K562 (cell line): ENCODE measurements at regions not wholly inside any gene's neighbourhood (a gene's known extent, or its start where the extent isn't known, plus 50 kb on each side); places are given as distances from the start of the nearest gene placed in this dataset.

Source experiments
- ATAC-seq: fragments of 200-7000 bp; cut with Tn5 transposase; 3 replicates; pipeline ENCODE4 v1.9.1; 2020; ENCODE audit warnings: moderate library complexity
- BruUV-seq: library from RNA; stranded (reverse); fragments of 400-500 nt; replicated peaks from 2 replicates; lab custom pipeline; 2021; lab: Mats Ljungman, UMichigan
- CTCF ChIA-PET: fragments of 300-600 bp; formaldehyde crosslinking; extraction: SDS; loops from one replicate; lab custom pipeline; 2021; ENCODE audit warnings: low intra/inter-chr PET ratio; lab: Yijun Ruan, JAX
- POLR2A ChIA-PET: fragments of 300-600, 350-650 bp; sonication (Branson Sonifier 250); formaldehyde crosslinking; extraction: SDS; loops from one replicate; lab custom pipeline; 2021; ENCODE audit warnings: antibody characterized with exemption, inconsistent platforms; lab: Yijun Ruan, JAX
- DNase-seq, 4 experiments: peaks; one replicate each; pipeline versions ENCODE4 v3.0.0 to v3.0.0-alpha.2; 2011 to 2018; ENCODE audit warnings: low spot score in 3 of 4, mixed read lengths in 3 of 4; ENCODE audit errors: extremely low read depth in 1 of 4
- FAIRE-seq: peaks from 2 replicates; lab custom pipeline; 2011; peaks lifted over from hg19 to GRCh38; lab: Jason Lieb, UNC
- H2AFZ ChIP-seq: 2 replicates; pipeline ENCODE4 v1.6.0; 2011; ENCODE audit warnings: low read depth, low read length, control low read depth, inconsistent platforms
- H3K27ac ChIP-seq: fragments of 200-600 bp; 3 replicates; pipeline ENCODE4 v1.8.0; 2011; ENCODE audit warnings: low read depth, mild to moderate bottlenecking, control low read depth, inconsistent platforms, low read length, moderate library complexity, mixed read lengths; ENCODE audit errors: extremely low read depth
- H3K27me3 ChIP-seq, 2 experiments: fragments of 300-600 bp in 1 of 2; 2 replicates in 1 of 2; 3 replicates in 1 of 2; pipeline versions ENCODE4 v1.6.0 to v1.8.0; 2011; ENCODE audit warnings: inconsistent platforms in 2 of 2, low read length in 2 of 2, mild to moderate bottlenecking in 1 of 2, mixed read lengths in 1 of 2, moderate library complexity in 1 of 2; ENCODE audit not compliant: control insufficient read depth in 2 of 2, insufficient read depth in 2 of 2
- H3K36me3 ChIP-seq: fragments of 300-600 bp; 3 replicates; pipeline ENCODE4 v1.8.0; 2011; ENCODE audit warnings: mild to moderate bottlenecking, low read length, inconsistent platforms; ENCODE audit not compliant: control insufficient read depth, insufficient read depth
- H3K4me1 ChIP-seq, 2 experiments: fragments of 200-600 bp in 1 of 2; replicated peaks in 1 of 2; 2 replicates in 1 of 2; 3 replicates in 1 of 2; pipeline versions ENCODE4 v1.5.1 to v1.8.0; 2011; ENCODE audit warnings: inconsistent platforms in 2 of 2, low read length in 2 of 2, mild to moderate bottlenecking in 1 of 2, mixed read lengths in 1 of 2, moderate library complexity in 1 of 2; ENCODE audit not compliant: control insufficient read depth in 2 of 2, insufficient read depth in 2 of 2
- H3K4me2 ChIP-seq: 2 replicates; pipeline ENCODE4 v1.6.1; 2011; ENCODE audit warnings: low read length, control low read depth, inconsistent platforms, mixed read lengths; ENCODE audit not compliant: insufficient read depth
- H3K4me3 ChIP-seq: fragments of 200-600 bp; sonication (generic), shearing (Covaris generic); 2 replicates; pipeline ENCODE4 v1.5.1; 2016; ENCODE audit warnings: control low read depth, inconsistent platforms
- H3K79me2 ChIP-seq: fragments of 200-600 bp; 3 replicates; pipeline ENCODE4 v1.8.0; 2011; ENCODE audit warnings: low read length, inconsistent platforms; ENCODE audit not compliant: control insufficient read depth, insufficient read depth
- H3K9ac ChIP-seq, 2 experiments: 2 replicates each; pipeline versions ENCODE4 v1.6.0 to v1.6.1; 2011; ENCODE audit warnings: low read depth in 2 of 2, low read length in 2 of 2, control low read depth in 1 of 2, inconsistent platforms in 1 of 2, mild to moderate bottlenecking in 1 of 2, mixed read lengths in 1 of 2; ENCODE audit not compliant: insufficient read depth in 1 of 2
- H3K9me1 ChIP-seq: one replicate; pipeline ENCODE4 v1.6.0; 2011; ENCODE audit warnings: inconsistent platforms, mild to moderate bottlenecking, low read length, moderate library complexity; ENCODE audit not compliant: control insufficient read depth, insufficient read depth
- H3K9me3 ChIP-seq: replicated peaks from 2 replicates; pipeline ENCODE4 v1.5.1; 2011; ENCODE audit warnings: low read depth, low read length, inconsistent platforms; ENCODE audit not compliant: control insufficient read depth, insufficient read depth
- H4K20me1 ChIP-seq: replicated peaks from 2 replicates; pipeline ENCODE4 v1.6.1; 2011; ENCODE audit warnings: low read length, inconsistent platforms, mixed read lengths; ENCODE audit not compliant: control insufficient read depth, insufficient read depth
- CBFA2T3 ChIP-seq: fragments of 450-650 bp; IDR thresholded peaks from 2 replicates; pipeline ENCODE4 v1.6.1; 2017
- CEBPB ChIP-seq: fragments of 450-650 bp; IDR thresholded peaks from 2 replicates; pipeline ENCODE4 v1.6.1; 2016; ENCODE audit warnings: missing genetic modification characterization, missing compliant biosample characterization
- HDAC3 ChIP-seq: fragments of 450-650 bp; IDR thresholded peaks from 2 replicates; pipeline ENCODE4 v1.6.1; 2018; ENCODE audit warnings: borderline replicate concordance, mild to moderate bottlenecking, moderate library complexity; ENCODE audit not compliant: partially characterized antibody
- HNRNPL ChIP-seq: fragments of 200-400 bp; formaldehyde crosslinking; IDR thresholded peaks from 2 replicates; pipeline ENCODE4 v1.6.1; 2017; ENCODE audit warnings: low read depth, mild to moderate bottlenecking, low read length
- MAFG ChIP-seq: fragments of 450-650 bp; conservative IDR thresholded peaks from 2 replicates; pipeline ENCODE4 v1.6.1; 2016; ENCODE audit warnings: missing genetic modification characterization, missing compliant biosample characterization
- NR2C1 ChIP-seq, 2 experiments: fragments of 450-650 bp; IDR thresholded peaks; 2 replicates each; pipeline ENCODE4 v1.6.1; 2017; ENCODE audit warnings: mild to moderate bottlenecking in 2 of 2, antibody characterized with exemption in 1 of 2, inconsistent platforms in 1 of 2, missing compliant biosample characterization in 1 of 2, missing genetic modification characterization in 1 of 2
- NUFIP1 ChIP-seq: fragments of 450-650 bp; IDR thresholded peaks from 2 replicates; pipeline ENCODE4 v1.6.1; 2018; ENCODE audit not compliant: partially characterized antibody
- RB1 ChIP-seq: fragments of 450-650 bp; IDR thresholded peaks from 2 replicates; pipeline ENCODE4 v1.6.1; 2017; ENCODE audit warnings: low read depth, mild to moderate bottlenecking
- RNF2 ChIP-seq: sonication (generic); IDR thresholded peaks from 2 replicates; pipeline ENCODE4 v1.6.1; 2016
- SIX5 ChIP-seq, 2 experiments: IDR thresholded peaks; 2 replicates each; pipeline ENCODE4 v1.6.1; 2011; ENCODE audit warnings: low read length in 2 of 2, borderline replicate concordance in 1 of 2, low read depth in 1 of 2, mild to moderate bottlenecking in 1 of 2, moderate library complexity in 1 of 2; ENCODE audit not compliant: insufficient read depth in 1 of 2
- STAT5B ChIP-seq: fragments of 250-450 bp; sonication (Bioruptor Pico); IDR thresholded peaks from 2 replicates; pipeline ENCODE4 v1.8.0; 2021; ENCODE audit warnings: mild to moderate bottlenecking, inconsistent platforms
- ZBTB17 ChIP-seq: fragments of 450-650 bp; formaldehyde crosslinking; IDR thresholded peaks from 2 replicates; pipeline ENCODE4 v1.4.0; 2020; ENCODE audit warnings: mild to moderate bottlenecking
- ZNF124 ChIP-seq: sonication (generic); formaldehyde crosslinking; IDR thresholded peaks from 2 replicates; pipeline ENCODE4 v1.8.1; 2022; ENCODE audit warnings: missing genetic modification reagents
- ZNF408 ChIP-seq: fragments of 250-450 bp; sonication (Bioruptor Pico); IDR thresholded peaks from 2 replicates; pipeline ENCODE4 v1.4.0; 2020; ENCODE audit warnings: low read depth, mild to moderate bottlenecking, moderate library complexity
- WGBS: fragments of 100-300 bp; shearing (Covaris generic); methylation state at CpG from one replicate; pipeline ENCODE4 v1.1.6; 2016; ENCODE audit warnings: low coverage, mixed read lengths; ENCODE audit not compliant: insufficient coverage; ENCODE audit errors: missing lambda C conversion rate; 5-methylcytosine and 5-hydroxymethylcytosine counted together
- in situ Hi-C: fragments of 300-500 bp; cut with MboI; formaldehyde crosslinking; loops from 4 replicates; pipeline ENCODE4 v1.15.0; 2018; ENCODE audit warnings: inconsistent platforms, mixed read lengths
- intact Hi-C: fragments of 100-400 bp; cut with micrococcal nuclease; formaldehyde crosslinking; loops from 2 replicates; pipeline ENCODE4 v1.14.2; 2022
- TF ChIP-seq, protein P1 (sequence below): fragments of 450-650 bp; IDR thresholded peaks from 2 replicates; pipeline ENCODE4 v1.6.1; 2016; ENCODE audit warnings: borderline replicate concordance

DNA sequence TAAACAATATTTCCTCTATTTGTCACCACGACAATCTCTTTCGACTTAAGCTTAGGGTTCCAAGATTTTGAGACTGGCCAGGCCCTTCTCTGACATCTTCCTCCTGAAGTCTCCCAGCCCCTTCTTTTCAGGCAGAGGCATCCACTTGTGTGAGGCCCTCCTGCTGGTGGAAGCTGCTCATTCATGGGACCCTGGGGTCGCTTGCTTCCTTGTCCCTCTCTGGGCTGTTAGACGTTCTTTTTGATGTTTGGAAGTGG is 188.2 kb upstream of the APCDD1 start (continued):
- TF ChIP-seq, protein P1, sequence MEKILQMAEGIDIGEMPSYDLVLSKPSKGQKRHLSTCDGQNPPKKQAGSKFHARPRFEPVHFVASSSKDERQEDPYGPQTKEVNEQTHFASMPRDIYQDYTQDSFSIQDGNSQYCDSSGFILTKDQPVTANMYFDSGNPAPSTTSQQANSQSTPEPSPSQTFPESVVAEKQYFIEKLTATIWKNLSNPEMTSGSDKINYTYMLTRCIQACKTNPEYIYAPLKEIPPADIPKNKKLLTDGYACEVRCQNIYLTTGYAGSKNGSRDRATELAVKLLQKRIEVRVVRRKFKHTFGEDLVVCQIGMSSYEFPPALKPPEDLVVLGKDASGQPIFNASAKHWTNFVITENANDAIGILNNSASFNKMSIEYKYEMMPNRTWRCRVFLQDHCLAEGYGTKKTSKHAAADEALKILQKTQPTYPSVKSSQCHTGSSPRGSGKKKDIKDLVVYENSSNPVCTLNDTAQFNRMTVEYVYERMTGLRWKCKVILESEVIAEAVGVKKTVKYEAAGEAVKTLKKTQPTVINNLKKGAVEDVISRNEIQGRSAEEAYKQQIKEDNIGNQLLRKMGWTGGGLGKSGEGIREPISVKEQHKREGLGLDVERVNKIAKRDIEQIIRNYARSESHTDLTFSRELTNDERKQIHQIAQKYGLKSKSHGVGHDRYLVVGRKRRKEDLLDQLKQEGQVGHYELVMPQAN: no peak
- no peak for TF ChIP-seq STAT5B (CRISPR knock-in tag)
- TF ChIP-seq CEBPB (tag): no peak

DNA sequence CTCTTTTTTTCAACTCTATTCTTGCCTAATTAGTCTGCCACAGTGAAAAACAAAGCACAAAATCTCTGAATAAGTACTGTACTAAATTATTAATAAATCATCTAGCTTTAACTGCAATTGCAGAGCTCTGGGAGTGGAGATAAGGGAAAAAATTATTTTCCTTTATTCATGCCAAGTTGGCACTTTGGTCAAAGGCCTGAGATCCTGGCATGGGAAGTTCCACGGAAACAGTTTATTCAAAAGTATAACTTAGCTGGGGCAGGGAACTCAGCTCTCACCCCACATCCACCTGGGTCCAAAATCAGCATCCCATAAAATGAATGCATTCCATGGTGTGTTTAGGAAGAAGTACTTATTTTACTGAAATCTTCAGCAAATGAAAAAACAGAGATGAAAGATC is 185.2 kb upstream of the APCDD1 start:
- H3K4me3 ChIP-seq: no peak overlapping the region
- no peak for TF ChIP-seq RNF2
- TF ChIP-seq HDAC3: no peak
- no peak for TF ChIP-seq HNRNPL
- no peak for TF ChIP-seq ZNF124
- TF ChIP-seq CBFA2T3: no peak
- no peak for TF ChIP-seq SIX5 (IDR thresholded peaks at IDR 0.05; ENCODE audit: borderline replicate concordance in 1 of 2, insufficient read depth in 1 of 2, low read depth in 1 of 2, low read length in 2 of 2)
- no peak for TF ChIP-seq NR2C1 (IDR thresholded peaks at IDR 0.05)
- TF ChIP-seq NR2C1 (tag; IDR thresholded peaks at IDR 0.05): no peak
- no peak for TF ChIP-seq NUFIP1
- no peak for TF ChIP-seq MAFG
- TF ChIP-seq ZNF408: no peak
- no peak for TF ChIP-seq RB1
- no peak for TF ChIP-seq ZBTB17 (CRISPR knock-in tag)
- TF ChIP-seq, all 486 proteins: peak for 0
- Histone ChIP-seq H3K27me3 (peaks cover 8 to 34% of the 10 kb centered on the region in 2 experiments; a peak in 3 of 5 replicates), H3K9me3 (no peaks in the 10 kb centered on the region), H3K79me2 (no peaks in the 10 kb centered on the region), H3K27ac (no peak overlapping the region), H4K20me1 (no peaks in the 10 kb centered on the region), H3K9ac (no peak overlapping the region), H3K36me3 (no peaks in the 10 kb centered on the region), H2AFZ (no peak overlapping the region), H3K4me1 (no peaks in the 10 kb centered on the region), H3K4me2 (no peak overlapping the region), H3K9me1 (no peaks in the 10 kb centered on the region)
- FAIRE-seq: no peak
- intact Hi-C loops (no loop called here), in situ Hi-C loops (no loop called here)
- no peak for ATAC-seq
- no TSS peak for BruUV-seq
- ChIA-PET POLR2A (no interaction called here), CTCF (no interaction called here)
- 9% methylated on average over 1 of the region's 1 CpG for WGBS
- no peak for DNase-seq
